Lower leg skin (tissue), 4 donors: ENCODE measurements at regions not wholly inside any gene's neighbourhood (a gene's known extent, or its start where the extent isn't known, plus 50 kb on each side); places are given as distances from the start of the nearest gene placed in this dataset.

Experiments used
- DNase-seq, 2 donors: peaks; one replicate each; pipeline ENCODE4 v3.0.0-alpha.2; 2019; ENCODE audit warnings: low spot score in 2 of 2
- H3K4me3 ChIP-seq: fragments of 200-600 bp; sonication (generic); 2 replicates; pipeline ENCODE4 v1.5.1; 2017; ENCODE audit warnings: mild to moderate bottlenecking, low read depth; ENCODE audit not compliant: poor library complexity, severe bottlenecking
- CTCF ChIP-seq, 3 donors: fragments of 450-650 bp; IDR thresholded peaks; one replicate each; pipeline ENCODE4 v1.5.1; 2016; ENCODE audit warnings: antibody characterized with exemption in 3 of 3, mild to moderate bottlenecking in 3 of 3, moderate library complexity in 2 of 3
- POLR2A ChIP-seq, 2 donors: fragments of 450-650 bp; IDR thresholded peaks; one replicate each; pipeline ENCODE4 v1.6.1; 2016 to 2017; ENCODE audit warnings: antibody characterized with exemption in 2 of 2, mild to moderate bottlenecking in 1 of 2, moderate library complexity in 1 of 2
- WGBS, 2 donors: methylation state at CpG; one replicate each; pipeline ENCODE4 v1.1.5; 2018; 5-methylcytosine and 5-hydroxymethylcytosine counted together
- intact Hi-C: fragments of 100-400 bp; cut with DNase I; formaldehyde crosslinking; loops from one replicate; pipeline ENCODE4 v1.15.0; 2023; ENCODE audit warnings: low total_unique reads

GRCh38 chr1:29645586-29645985, 409.3 kb downstream of the PTPRU start:
- no peak for TF ChIP-seq CTCF (IDR thresholded peaks at IDR 0.05)
- no peak for TF ChIP-seq POLR2A (IDR thresholded peaks at IDR 0.05)
- H3K4me3 ChIP-seq, result no peak overlapping the region
- DNase-seq, result no peak
- 73 to 77% methylated on average over 9 of the region's 9 CpGs for WGBS, 2 donors
- intact Hi-C loops, result no loop called here

- no peak overlapping the region for H3K4me3 ChIP-seq
- DNase-seq, result peak in 1 of 2 donors; percentile 18
- intact Hi-C loops, result no loop called here
- WGBS, 2 donors, result 76 to 89% methylated on average over 4 of the region's 4 CpGs
- no peak for TF ChIP-seq POLR2A (IDR thresholded peaks at IDR 0.05)
- TF ChIP-seq CTCF (IDR thresholded peaks at IDR 0.05), result no peak
Observed at GRCh38 chr1:29644812-29645211, 408.5 kb downstream of the PTPRU start.

- TF ChIP-seq POLR2A (IDR thresholded peaks at IDR 0.05) (no peak), CTCF (IDR thresholded peaks at IDR 0.05) (no peak)
- DNase-seq, result no peak
- no peak overlapping the region for H3K4me3 ChIP-seq
- intact Hi-C loops, result no loop called here
- 88 to 95% methylated on average over 1 of the region's 1 CpG for WGBS, 2 donors
Observed at GRCh38 chr1:29643838-29644440, 407.6 kb downstream of the PTPRU start.

- TF ChIP-seq CTCF (IDR thresholded peaks at IDR 0.05) (no peak), POLR2A (IDR thresholded peaks at IDR 0.05) (no peak)
- WGBS, 2 donors, result 66 to 80% methylated on average over 4 of the region's 4 CpGs
- no peak overlapping the region for H3K4me3 ChIP-seq
- intact Hi-C loops, result no loop called here
- DNase-seq, result peak; percentile 6 to 77
Observed at GRCh38 chr1:29643281-29643680, 407.0 kb downstream of the PTPRU start.

GRCh38 chr1:29642519-29642918, 406.2 kb downstream of the PTPRU start:
- WGBS, 2 donors, result 86 to 87% methylated on average over 6 of the region's 6 CpGs
- DNase-seq, result no peak
- TF ChIP-seq CTCF (IDR thresholded peaks at IDR 0.05) (no peak), POLR2A (IDR thresholded peaks at IDR 0.05) (no peak)
- no peak overlapping the region for H3K4me3 ChIP-seq
- intact Hi-C loops, result no loop called here

GRCh38 chr1:29641921-29642320, 405.6 kb downstream of the PTPRU start:
- intact Hi-C loops, result no loop called here
- TF ChIP-seq CTCF (IDR thresholded peaks at IDR 0.05) (no peak), POLR2A (IDR thresholded peaks at IDR 0.05) (no peak)
- no peak for DNase-seq
- WGBS, 2 donors, result 35 to 80% methylated on average over 2 to 3 of the region's 3 CpGs
- H3K4me3 ChIP-seq, result no peak overlapping the region
